WTC11 (cell line): ENCODE measurements at regions not wholly inside any gene's neighbourhood (a gene's known extent, or its start where the extent isn't known, plus 50 kb on each side); places are given as distances from the start of the nearest gene placed in this dataset.

Experiments used
- ATAC-seq: fragments of 200-7000 bp; cut with Tn5 transposase; 2 replicates; pipeline ENCODE4 v1.10.0; 2021; ENCODE audit warnings: mild to moderate bottlenecking, moderate library complexity
- CTCF ChIA-PET: fragments of 300-600 bp; sonication (Branson Sonifier 250); formaldehyde crosslinking; loops from one replicate; lab custom pipeline; 2021; ENCODE audit warnings: antibody characterized with exemption; lab: Charles Lee
- POLR2A ChIA-PET: fragments of 350-600 bp; sonication (Branson Sonifier 250); formaldehyde crosslinking; loops from one replicate; lab custom pipeline; 2021; ENCODE audit warnings: antibody characterized with exemption; lab: Charles Lee
- DNase-seq: peaks from one replicate; pipeline ENCODE4 v3.0.0; 2021; ENCODE audit warnings: low spot score
- H3K27ac Mint-ChIP-seq: 2 replicates; pipeline ENCODE4 v1.8.0; 2021; ENCODE audit warnings: mixed read lengths
- H3K27me3 Mint-ChIP-seq: 2 replicates; pipeline ENCODE4 v1.8.0; 2021; ENCODE audit warnings: low read depth, mild to moderate bottlenecking, moderate library complexity, mixed read lengths
- H3K36me3 Mint-ChIP-seq: 2 replicates; pipeline ENCODE4 v1.8.0; 2021; ENCODE audit warnings: mixed read lengths
- H3K4me1 Mint-ChIP-seq: 2 replicates; pipeline ENCODE4 v1.8.0; 2022; ENCODE audit warnings: mixed read lengths
- H3K4me3 Mint-ChIP-seq: 2 replicates; pipeline ENCODE4 v1.8.0; 2021; ENCODE audit warnings: mild to moderate bottlenecking, moderate library complexity, mixed read lengths
- H3K9me3 Mint-ChIP-seq: 2 replicates; pipeline ENCODE4 v1.8.0; 2021; ENCODE audit warnings: mixed read lengths
- ARID4B ChIP-seq: sonication (generic); formaldehyde crosslinking; IDR thresholded peaks from 2 replicates; pipeline ENCODE4 v1.8.0; 2023; ENCODE audit warnings: missing genetic modification reagents, mild to moderate bottlenecking, borderline replicate concordance
- CBFB ChIP-seq: sonication (generic); formaldehyde crosslinking; IDR thresholded peaks from 2 replicates; pipeline ENCODE4 v1.8.1; 2022; ENCODE audit warnings: mild to moderate bottlenecking, low read depth, missing genetic modification reagents
- CREM ChIP-seq: sonication (generic); formaldehyde crosslinking; IDR thresholded peaks from 2 replicates; pipeline ENCODE4 v1.8.1; 2022; ENCODE audit warnings: mild to moderate bottlenecking, missing genetic modification reagents, moderate library complexity
- FOXJ3 ChIP-seq: sonication (generic); formaldehyde crosslinking; IDR thresholded peaks from 2 replicates; pipeline ENCODE4 v1.9.0; 2021; ENCODE audit warnings: missing genetic modification reagents, mild to moderate bottlenecking, borderline replicate concordance
- FOXK1 ChIP-seq: sonication (generic); formaldehyde crosslinking; IDR thresholded peaks from 2 replicates; pipeline ENCODE4 v1.8.0; 2022; ENCODE audit warnings: mild to moderate bottlenecking, moderate library complexity, missing genetic modification reagents
- IRF2 ChIP-seq: sonication (generic); formaldehyde crosslinking; IDR thresholded peaks from 2 replicates; pipeline ENCODE4 v1.8.0; 2022; ENCODE audit warnings: low read depth, missing genetic modification reagents, borderline replicate concordance
- JAZF1 ChIP-seq: fragments of 250-450 bp; sonication (Bioruptor Pico); IDR thresholded peaks from 2 replicates; pipeline ENCODE4 v1.9.0; 2021; ENCODE audit warnings: moderate library complexity, mild to moderate bottlenecking, inconsistent platforms
- MYBL2 ChIP-seq: sonication (generic); formaldehyde crosslinking; IDR thresholded peaks from 2 replicates; pipeline ENCODE4 v1.8.1; 2023; ENCODE audit warnings: mild to moderate bottlenecking, moderate library complexity, missing genetic modification reagents
- NFYB ChIP-seq: sonication (generic); formaldehyde crosslinking; conservative IDR thresholded peaks from 2 replicates; pipeline ENCODE4 v1.8.0; 2022; ENCODE audit warnings: low read depth, missing genetic modification reagents
- NR2C2 ChIP-seq: sonication (generic); formaldehyde crosslinking; IDR thresholded peaks from 2 replicates; pipeline ENCODE4 v1.8.0; 2022; ENCODE audit warnings: mild to moderate bottlenecking, missing genetic modification reagents
- OVOL2 ChIP-seq: fragments of 250-450 bp; sonication (Bioruptor Pico); IDR thresholded peaks from 2 replicates; pipeline ENCODE4 v1.9.0; 2021; ENCODE audit warnings: mild to moderate bottlenecking, borderline replicate concordance
- RORB ChIP-seq: fragments of 250-450 bp; sonication (Bioruptor Pico); IDR thresholded peaks from 2 replicates; pipeline ENCODE4 v1.9.0; 2021; ENCODE audit warnings: mild to moderate bottlenecking
- USF1 ChIP-seq: sonication (generic); formaldehyde crosslinking; IDR thresholded peaks from 2 replicates; pipeline ENCODE4 v1.8.0; 2022; ENCODE audit warnings: mild to moderate bottlenecking, missing genetic modification reagents
- USF2 ChIP-seq: sonication (generic); formaldehyde crosslinking; IDR thresholded peaks from 2 replicates; pipeline ENCODE4 v1.8.1; 2023; ENCODE audit warnings: mild to moderate bottlenecking, missing genetic modification reagents, moderate library complexity
- ZNF121 ChIP-seq: sonication (generic); formaldehyde crosslinking; IDR thresholded peaks from 2 replicates; pipeline ENCODE4 v1.8.0; 2023; ENCODE audit warnings: missing genetic modification reagents
- ZNF138 ChIP-seq: sonication (generic); formaldehyde crosslinking; conservative IDR thresholded peaks from 2 replicates; pipeline ENCODE4 v1.8.1; 2022; ENCODE audit warnings: mild to moderate bottlenecking, moderate library complexity, missing genetic modification reagents
- ZNF219 ChIP-seq: sonication (generic); formaldehyde crosslinking; IDR thresholded peaks from 2 replicates; pipeline ENCODE4 v1.8.0; 2023; ENCODE audit warnings: missing genetic modification reagents, mild to moderate bottlenecking, borderline replicate concordance
- ZNF396 ChIP-seq: fragments of 250-450 bp; sonication (Bioruptor Pico); IDR thresholded peaks from 2 replicates; pipeline ENCODE4 v1.8.0; 2021; ENCODE audit warnings: mild to moderate bottlenecking, moderate library complexity, borderline replicate concordance
- ZSCAN18 ChIP-seq: fragments of 250-450 bp; sonication (Bioruptor Pico); IDR thresholded peaks from 2 replicates; pipeline ENCODE4 v2.1.2; 2022; ENCODE audit warnings: mild to moderate bottlenecking, moderate library complexity
- TF ChIP-seq, protein P1 (sequence below): sonication (generic); formaldehyde crosslinking; IDR thresholded peaks from 2 replicates; pipeline ENCODE4 v1.8.0; 2022; ENCODE audit warnings: mild to moderate bottlenecking, missing genetic modification reagents
- TF ChIP-seq, protein P2 (sequence below): sonication (generic); formaldehyde crosslinking; IDR thresholded peaks from 2 replicates; pipeline ENCODE4 v1.8.1; 2022; ENCODE audit warnings: mild to moderate bottlenecking, moderate library complexity, missing genetic modification reagents
- TF ChIP-seq, protein P3 (sequence below): fragments of 250-450 bp; sonication (Bioruptor Pico); IDR thresholded peaks from 2 replicates; pipeline ENCODE4 v1.9.0; 2021; ENCODE audit warnings: mild to moderate bottlenecking
- TF ChIP-seq, protein P4 (sequence below): sonication (generic); formaldehyde crosslinking; IDR thresholded peaks from 2 replicates; pipeline ENCODE4 v1.8.1; 2022; ENCODE audit warnings: mild to moderate bottlenecking, missing genetic modification reagents, moderate library complexity, borderline replicate concordance

DNA sequence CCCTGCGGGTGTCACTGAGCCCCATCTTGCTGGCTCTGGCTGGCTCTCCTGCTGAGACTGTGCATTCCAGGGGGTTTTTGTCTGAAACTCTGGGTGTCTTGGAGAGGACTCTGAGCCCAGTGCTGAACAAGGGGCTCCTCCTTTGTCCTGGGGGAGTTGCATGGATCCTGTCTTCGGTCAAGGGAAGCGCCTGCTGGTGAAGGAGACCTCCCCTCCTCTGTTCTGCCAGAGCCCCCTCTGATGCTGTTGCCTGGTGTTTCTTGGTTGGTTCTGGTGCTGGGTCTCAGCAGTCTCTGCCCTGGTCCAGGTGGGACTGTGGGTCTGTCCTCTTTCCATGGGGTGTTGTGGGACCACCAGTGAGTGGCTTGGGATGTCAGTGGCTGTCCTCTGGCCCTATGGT, 380.9 kb downstream of the TMEM121 start (continued):
- no peak for TF ChIP-seq CBFB (CRISPR knock-in tag)
- TF ChIP-seq NFYB (CRISPR knock-in tag), result no peak
- TF ChIP-seq CREM (CRISPR knock-in tag), result no peak

DNA sequence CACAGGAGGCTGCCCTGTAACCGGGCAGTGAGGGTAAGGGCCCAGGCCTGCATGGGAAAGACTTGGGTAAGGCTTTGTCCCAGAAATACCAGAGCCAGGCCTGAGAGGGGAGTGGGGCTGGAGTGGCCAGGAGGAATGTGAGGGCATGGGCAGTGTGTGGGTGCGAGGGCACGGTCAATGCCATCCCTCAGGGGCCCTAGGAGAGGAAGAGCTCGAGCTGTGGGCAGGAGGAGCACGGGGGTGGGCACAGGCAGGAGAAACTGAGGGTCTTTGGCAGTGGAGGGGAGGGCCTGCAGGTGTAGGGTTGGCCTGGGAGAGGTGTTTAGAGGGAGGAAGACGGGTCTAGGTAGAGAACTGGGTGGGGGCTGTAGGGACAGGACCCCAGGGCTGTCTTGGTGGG, 381.6 kb downstream of the TMEM121 start:
- H3K4me1 Mint-ChIP-seq, result no peaks in the 10 kb centered on the region
- POLR2A ChIA-PET, result no interaction called here
- TF ChIP-seq, protein P1, sequence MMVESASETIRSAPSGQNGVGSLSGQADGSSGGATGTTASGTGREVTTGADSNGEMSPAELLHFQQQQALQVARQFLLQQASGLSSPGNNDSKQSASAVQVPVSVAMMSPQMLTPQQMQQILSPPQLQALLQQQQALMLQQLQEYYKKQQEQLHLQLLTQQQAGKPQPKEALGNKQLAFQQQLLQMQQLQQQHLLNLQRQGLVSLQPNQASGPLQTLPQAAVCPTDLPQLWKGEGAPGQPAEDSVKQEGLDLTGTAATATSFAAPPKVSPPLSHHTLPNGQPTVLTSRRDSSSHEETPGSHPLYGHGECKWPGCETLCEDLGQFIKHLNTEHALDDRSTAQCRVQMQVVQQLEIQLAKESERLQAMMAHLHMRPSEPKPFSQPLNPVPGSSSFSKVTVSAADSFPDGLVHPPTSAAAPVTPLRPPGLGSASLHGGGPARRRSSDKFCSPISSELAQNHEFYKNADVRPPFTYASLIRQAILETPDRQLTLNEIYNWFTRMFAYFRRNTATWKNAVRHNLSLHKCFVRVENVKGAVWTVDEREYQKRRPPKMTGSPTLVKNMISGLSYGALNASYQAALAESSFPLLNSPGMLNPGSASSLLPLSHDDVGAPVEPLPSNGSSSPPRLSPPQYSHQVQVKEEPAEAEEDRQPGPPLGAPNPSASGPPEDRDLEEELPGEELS (CRISPR knock-in tag), result no peak
- TF ChIP-seq NR2C2 (CRISPR knock-in tag) (no peak), MYBL2 (CRISPR knock-in tag) (no peak), IRF2 (CRISPR knock-in tag) (no peak), RORB (CRISPR knock-in tag) (no peak), ARID4B (CRISPR knock-in tag) (no peak), FOXJ3 (CRISPR knock-in tag) (no peak), ZNF396 (no peak), ZNF121 (CRISPR knock-in tag) (no peak), USF2 (no peak), OVOL2 (no peak), FOXK1 (CRISPR knock-in tag) (no peak), USF1 (CRISPR knock-in tag) (no peak), JAZF1 (CRISPR knock-in tag) (no peak), ZSCAN18 (CRISPR knock-in tag) (no peak), ZNF219 (no peak), ZNF138 (CRISPR knock-in tag) (no peak)
- TF ChIP-seq, protein P2, sequence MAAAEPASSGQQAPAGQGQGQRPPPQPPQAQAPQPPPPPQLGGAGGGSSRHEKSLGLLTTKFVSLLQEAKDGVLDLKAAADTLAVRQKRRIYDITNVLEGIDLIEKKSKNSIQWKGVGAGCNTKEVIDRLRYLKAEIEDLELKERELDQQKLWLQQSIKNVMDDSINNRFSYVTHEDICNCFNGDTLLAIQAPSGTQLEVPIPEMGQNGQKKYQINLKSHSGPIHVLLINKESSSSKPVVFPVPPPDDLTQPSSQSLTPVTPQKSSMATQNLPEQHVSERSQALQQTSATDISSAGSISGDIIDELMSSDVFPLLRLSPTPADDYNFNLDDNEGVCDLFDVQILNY (CRISPR knock-in tag), result no peak
- TF ChIP-seq, protein P3, sequence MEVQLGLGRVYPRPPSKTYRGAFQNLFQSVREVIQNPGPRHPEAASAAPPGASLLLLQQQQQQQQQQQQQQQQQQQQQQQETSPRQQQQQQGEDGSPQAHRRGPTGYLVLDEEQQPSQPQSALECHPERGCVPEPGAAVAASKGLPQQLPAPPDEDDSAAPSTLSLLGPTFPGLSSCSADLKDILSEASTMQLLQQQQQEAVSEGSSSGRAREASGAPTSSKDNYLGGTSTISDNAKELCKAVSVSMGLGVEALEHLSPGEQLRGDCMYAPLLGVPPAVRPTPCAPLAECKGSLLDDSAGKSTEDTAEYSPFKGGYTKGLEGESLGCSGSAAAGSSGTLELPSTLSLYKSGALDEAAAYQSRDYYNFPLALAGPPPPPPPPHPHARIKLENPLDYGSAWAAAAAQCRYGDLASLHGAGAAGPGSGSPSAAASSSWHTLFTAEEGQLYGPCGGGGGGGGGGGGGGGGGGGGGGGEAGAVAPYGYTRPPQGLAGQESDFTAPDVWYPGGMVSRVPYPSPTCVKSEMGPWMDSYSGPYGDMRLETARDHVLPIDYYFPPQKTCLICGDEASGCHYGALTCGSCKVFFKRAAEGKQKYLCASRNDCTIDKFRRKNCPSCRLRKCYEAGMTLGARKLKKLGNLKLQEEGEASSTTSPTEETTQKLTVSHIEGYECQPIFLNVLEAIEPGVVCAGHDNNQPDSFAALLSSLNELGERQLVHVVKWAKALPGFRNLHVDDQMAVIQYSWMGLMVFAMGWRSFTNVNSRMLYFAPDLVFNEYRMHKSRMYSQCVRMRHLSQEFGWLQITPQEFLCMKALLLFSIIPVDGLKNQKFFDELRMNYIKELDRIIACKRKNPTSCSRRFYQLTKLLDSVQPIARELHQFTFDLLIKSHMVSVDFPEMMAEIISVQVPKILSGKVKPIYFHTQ (CRISPR knock-in tag), result no peak
- TF ChIP-seq, protein P4, sequence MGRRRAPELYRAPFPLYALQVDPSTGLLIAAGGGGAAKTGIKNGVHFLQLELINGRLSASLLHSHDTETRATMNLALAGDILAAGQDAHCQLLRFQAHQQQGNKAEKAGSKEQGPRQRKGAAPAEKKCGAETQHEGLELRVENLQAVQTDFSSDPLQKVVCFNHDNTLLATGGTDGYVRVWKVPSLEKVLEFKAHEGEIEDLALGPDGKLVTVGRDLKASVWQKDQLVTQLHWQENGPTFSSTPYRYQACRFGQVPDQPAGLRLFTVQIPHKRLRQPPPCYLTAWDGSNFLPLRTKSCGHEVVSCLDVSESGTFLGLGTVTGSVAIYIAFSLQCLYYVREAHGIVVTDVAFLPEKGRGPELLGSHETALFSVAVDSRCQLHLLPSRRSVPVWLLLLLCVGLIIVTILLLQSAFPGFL (CRISPR knock-in tag), result no peak
- DNase-seq (no peak), ATAC-seq (no peak)
- H3K27me3 Mint-ChIP-seq, result 0 out of 2 replicates have a peak, but pooled peaks cover 4% of the 10 kb centered on the region
- CTCF ChIA-PET, result no interaction called here
- H3K9me3 Mint-ChIP-seq, result peaks cover 13% of the 10 kb centered on the region
- no peak overlapping the region for H3K27ac Mint-ChIP-seq
- H3K4me3 Mint-ChIP-seq, result no peak overlapping the region
- peaks cover 24% of the 10 kb centered on the region for H3K36me3 Mint-ChIP-seq
